T1000 (cell line): ENCODE measurements at regions not wholly inside any gene's neighbourhood (a gene's known extent, or its start where the extent isn't known, plus 50 kb on each side); places are given as distances from the start of the nearest gene placed in this dataset.
"Not testable (repeated sequence)": the region's sequence is repeated elsewhere in the genome, so short reads cannot be mapped to it uniquely, and the experiment has no call there.

Experiments
- DNase-seq: peaks from one replicate; lab custom pipeline; 2025; ENCODE audit warnings: mixed read lengths; lab: John Stamatoyannopoulos, UW

- peak; percentile 37 for DNase-seq
Observed at GRCh38 chr9:86491468-86492266, 137.5 kb upstream of the TUT7 start.

GRCh38 chr9:86488794-86489193, 134.6 kb upstream of the TUT7 start:
- no peak for DNase-seq

- no peak for DNase-seq
Observed at GRCh38 chr9:86488345-86488744, 134.1 kb upstream of the TUT7 start.

GRCh38 chr9:86487838-86488233, 133.6 kb upstream of the TUT7 start:
- DNase-seq: no peak

GRCh38 chr9:86486891-86487837, 133.0 kb upstream of the TUT7 start:
- DNase-seq: no peak

GRCh38 chr9:86485359-86485758, 131.1 kb upstream of the TUT7 start:
- no peak for DNase-seq

GRCh38 chr9:86483496-86483895, 129.3 kb upstream of the TUT7 start:
- DNase-seq: no peak

- DNase-seq: no peak
Observed at GRCh38 chr9:86481466-86481865, 127.3 kb upstream of the TUT7 start.

GRCh38 chr9:86475255-86475654, 121.0 kb upstream of the TUT7 start:
- not testable (repeated sequence) for DNase-seq

GRCh38 chr9:86471171-86471815, 117.1 kb upstream of the TUT7 start:
- no peak for DNase-seq

GRCh38 chr9:86470326-86470725, 116.1 kb upstream of the TUT7 start:
- DNase-seq: no peak

- DNase-seq: no peak
Observed at GRCh38 chr9:86469476-86470250, 115.5 kb upstream of the TUT7 start.

- DNase-seq: peak; percentile 5
Observed at GRCh38 chr9:86464242-86464641, 110.0 kb upstream of the TUT7 start.

- no peak for DNase-seq
Observed at GRCh38 chr9:86460216-86461002, 106.2 kb upstream of the TUT7 start.

- DNase-seq: no peak
Observed at GRCh38 chr9:86459599-86460155, 105.5 kb upstream of the TUT7 start.

GRCh38 chr9:86459191-86459590, 105.0 kb upstream of the TUT7 start:
- no peak for DNase-seq

- no peak for DNase-seq
Observed at GRCh38 chr9:86458191-86458855, 104.1 kb upstream of the TUT7 start.

GRCh38 chr9:86456416-86456815, 102.2 kb upstream of the TUT7 start:
- DNase-seq: no peak

- no peak for DNase-seq
Observed at GRCh38 chr9:86454701-86455615, 100.7 kb upstream of the TUT7 start.
